DND-41 (cell line): ENCODE measurements at regions not wholly inside any gene's neighbourhood (a gene's known extent, or its start where the extent isn't known, plus 50 kb on each side); places are given as distances from the start of the nearest gene placed in this dataset.

Source experiments
- ATAC-seq: fragments of 200-7000 bp; cut with Tn5 transposase; 3 replicates; pipeline ENCODE4 v1.9.1; 2021; ENCODE audit warnings: low read depth; ENCODE audit not compliant: insufficient read depth
- DNase-seq: peaks from one replicate; pipeline ENCODE4 v3.0.0-alpha.2; 2020
- H2AFZ ChIP-seq: 2 replicates; pipeline ENCODE4 v1.6.0; 2012; ENCODE audit warnings: low read depth, low read length
- H3K27ac ChIP-seq: 2 replicates; pipeline ENCODE4 v1.5.1; 2012; ENCODE audit warnings: low read length, inconsistent platforms
- H3K27me3 ChIP-seq: fragments of 200-600 bp; sonication (generic); 2 replicates; pipeline ENCODE4 v1.6.0; 2012; ENCODE audit warnings: low read length, mild to moderate bottlenecking, inconsistent platforms; ENCODE audit not compliant: insufficient read depth, poor library complexity
- H3K36me3 ChIP-seq: 2 replicates; pipeline ENCODE4 v1.5.1; 2012; ENCODE audit warnings: low read length, inconsistent platforms; ENCODE audit not compliant: insufficient read depth
- H3K4me1 ChIP-seq: 2 replicates; pipeline ENCODE4 v1.5.1; 2012; ENCODE audit warnings: mild to moderate bottlenecking, low read length; ENCODE audit not compliant: insufficient read depth
- H3K4me2 ChIP-seq: 2 replicates; pipeline ENCODE4 v1.6.0; 2012; ENCODE audit warnings: mild to moderate bottlenecking, moderate library complexity, low read length, inconsistent platforms; ENCODE audit not compliant: insufficient read depth
- H3K4me3 ChIP-seq, 2 experiments: fragments of 200-600 bp in 1 of 2; shearing (Covaris generic) in 1 of 2; 2 replicates each; pipeline ENCODE4 v1.5.1; 2012 to 2016; ENCODE audit warnings: inconsistent platforms in 2 of 2, low read length in 2 of 2, mild to moderate bottlenecking in 2 of 2, low read depth in 1 of 2, moderate library complexity in 1 of 2
- H3K79me2 ChIP-seq: 2 replicates; pipeline ENCODE4 v1.6.0; 2012; ENCODE audit warnings: low read length, inconsistent platforms; ENCODE audit not compliant: insufficient read depth
- H3K9ac ChIP-seq: 2 replicates; pipeline ENCODE4 v1.6.0; 2012; ENCODE audit warnings: low read depth, mild to moderate bottlenecking, inconsistent platforms, low read length, moderate library complexity
- H3K9me3 ChIP-seq: 2 replicates; pipeline ENCODE4 v1.5.1; 2012; ENCODE audit warnings: low read length, moderate library complexity, mild to moderate bottlenecking, inconsistent platforms; ENCODE audit not compliant: insufficient read depth, severe bottlenecking
- H4K20me1 ChIP-seq: 2 replicates; pipeline ENCODE4 v1.6.0; 2012; ENCODE audit warnings: low read length; ENCODE audit not compliant: insufficient read depth
- EZH2 ChIP-seq: IDR thresholded peaks from 3 replicates; pipeline ENCODE4 v1.6.1; 2012; ENCODE audit warnings: borderline replicate concordance, low read depth, mild to moderate bottlenecking, moderate library complexity, low read length, inconsistent platforms; ENCODE audit not compliant: severe bottlenecking
- TF ChIP-seq, protein P1 (sequence below): IDR thresholded peaks from 2 replicates; pipeline ENCODE4 v1.5.1; 2012; ENCODE audit warnings: borderline replicate concordance, low read length, moderate library complexity, mild to moderate bottlenecking; ENCODE audit not compliant: poor library complexity, severe bottlenecking; ENCODE audit errors: extremely low read depth

DNA sequence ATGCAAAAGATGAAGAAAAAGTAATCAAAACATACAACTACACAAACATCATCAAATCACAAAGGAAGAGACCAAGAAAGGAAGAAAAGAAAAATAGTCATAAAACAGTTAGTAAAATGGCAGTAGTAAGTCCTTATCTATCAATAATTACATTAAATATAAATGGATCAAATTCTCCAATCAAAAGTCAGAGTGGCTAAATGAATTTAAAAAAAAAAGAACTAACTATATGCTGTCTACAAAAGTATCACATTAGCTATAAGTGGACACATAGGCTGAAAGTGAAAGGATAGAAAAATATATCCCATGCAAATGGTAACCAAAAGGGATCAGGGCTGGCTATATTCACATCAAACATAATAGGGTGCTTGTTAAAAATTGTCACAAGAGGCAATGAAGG, 116.5 kb downstream of the NOL4 start:
- no peaks in the 10 kb centered on the region for H3K79me2 ChIP-seq
- ATAC-seq (no peak), DNase-seq (no peak)
- TF ChIP-seq EZH2, result no peak
- TF ChIP-seq, protein P1, sequence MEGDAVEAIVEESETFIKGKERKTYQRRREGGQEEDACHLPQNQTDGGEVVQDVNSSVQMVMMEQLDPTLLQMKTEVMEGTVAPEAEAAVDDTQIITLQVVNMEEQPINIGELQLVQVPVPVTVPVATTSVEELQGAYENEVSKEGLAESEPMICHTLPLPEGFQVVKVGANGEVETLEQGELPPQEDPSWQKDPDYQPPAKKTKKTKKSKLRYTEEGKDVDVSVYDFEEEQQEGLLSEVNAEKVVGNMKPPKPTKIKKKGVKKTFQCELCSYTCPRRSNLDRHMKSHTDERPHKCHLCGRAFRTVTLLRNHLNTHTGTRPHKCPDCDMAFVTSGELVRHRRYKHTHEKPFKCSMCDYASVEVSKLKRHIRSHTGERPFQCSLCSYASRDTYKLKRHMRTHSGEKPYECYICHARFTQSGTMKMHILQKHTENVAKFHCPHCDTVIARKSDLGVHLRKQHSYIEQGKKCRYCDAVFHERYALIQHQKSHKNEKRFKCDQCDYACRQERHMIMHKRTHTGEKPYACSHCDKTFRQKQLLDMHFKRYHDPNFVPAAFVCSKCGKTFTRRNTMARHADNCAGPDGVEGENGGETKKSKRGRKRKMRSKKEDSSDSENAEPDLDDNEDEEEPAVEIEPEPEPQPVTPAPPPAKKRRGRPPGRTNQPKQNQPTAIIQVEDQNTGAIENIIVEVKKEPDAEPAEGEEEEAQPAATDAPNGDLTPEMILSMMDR, result no peak
- H3K36me3 ChIP-seq, result no peaks in the 10 kb centered on the region
- no peak overlapping the region for H3K4me2 ChIP-seq
- no peak overlapping the region for H3K27ac ChIP-seq
- no peaks in the 10 kb centered on the region for H3K27me3 ChIP-seq
- H3K9ac ChIP-seq, result no peak overlapping the region
- H3K4me1 ChIP-seq, result no peaks in the 10 kb centered on the region
- no peak overlapping the region for H2AFZ ChIP-seq
- peaks cover 8% of the 10 kb centered on the region for H3K9me3 ChIP-seq
- H4K20me1 ChIP-seq, result no peaks in the 10 kb centered on the region
- no peak overlapping the region for H3K4me3 ChIP-seq

DNA sequence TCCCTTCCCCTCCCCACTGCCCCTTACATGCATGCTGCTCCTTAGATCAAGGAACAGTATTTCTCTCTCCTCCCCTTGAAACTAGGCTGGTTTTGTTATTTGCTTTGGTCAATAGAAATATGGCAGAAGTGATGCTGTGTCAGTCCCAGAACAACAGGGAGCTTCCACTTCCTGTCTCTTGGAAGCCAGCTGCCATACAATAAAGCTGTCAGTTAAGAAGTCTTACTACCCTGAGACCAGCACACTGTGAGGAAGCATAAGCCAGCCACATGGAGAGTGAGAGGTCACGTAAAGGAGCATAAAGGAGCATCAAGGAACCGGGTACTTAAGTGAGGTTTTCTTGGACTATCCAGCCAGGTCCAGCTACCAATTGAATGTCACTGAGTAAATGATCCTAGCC, 126.6 kb downstream of the NOL4 start:
- Histone ChIP-seq H3K9me3 (no peaks in the 10 kb centered on the region), H2AFZ (no peak overlapping the region), H3K27me3 (no peaks in the 10 kb centered on the region), H3K4me2 (no peak overlapping the region), H3K4me3 (no peak overlapping the region), H3K9ac (no peak overlapping the region), H4K20me1 (no peaks in the 10 kb centered on the region), H3K36me3 (no peaks in the 10 kb centered on the region), H3K27ac (no peak overlapping the region), H3K79me2 (no peaks in the 10 kb centered on the region), H3K4me1 (no peaks in the 10 kb centered on the region)
- DNase-seq (no peak), ATAC-seq (no peak)
- TF ChIP-seq, protein P1, result no peak

DNA sequence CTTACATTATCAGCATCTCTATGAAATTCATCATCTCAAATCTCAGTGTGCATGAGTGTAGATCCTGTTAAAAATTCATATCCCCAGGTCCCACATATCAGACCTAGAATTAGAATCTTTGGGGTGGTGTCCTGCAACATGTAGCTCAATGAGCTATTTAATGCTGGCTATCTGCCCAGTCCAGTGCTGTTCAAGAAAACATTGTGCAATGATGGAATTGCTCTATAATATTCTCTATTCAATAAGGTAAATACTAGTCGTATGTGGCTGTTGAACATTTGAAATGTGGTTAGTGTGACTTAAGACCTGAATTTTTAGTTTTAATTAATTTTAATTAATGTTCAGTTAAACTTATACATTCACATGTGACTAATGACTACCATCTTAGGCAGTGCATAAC, 127.4 kb downstream of the NOL4 start:
- Histone ChIP-seq H3K9me3 (no peaks in the 10 kb centered on the region), H3K4me2 (no peak overlapping the region), H3K4me3 (no peak overlapping the region), H3K79me2 (no peaks in the 10 kb centered on the region), H3K36me3 (no peaks in the 10 kb centered on the region), H3K9ac (no peak overlapping the region), H2AFZ (no peak overlapping the region), H3K27ac (no peak overlapping the region), H3K4me1 (no peaks in the 10 kb centered on the region), H3K27me3 (no peaks in the 10 kb centered on the region), H4K20me1 (no peaks in the 10 kb centered on the region)
- no peak for DNase-seq
- no peak for ATAC-seq
- TF ChIP-seq, protein P1, result no peak
- TF ChIP-seq EZH2, result no peak

DNA sequence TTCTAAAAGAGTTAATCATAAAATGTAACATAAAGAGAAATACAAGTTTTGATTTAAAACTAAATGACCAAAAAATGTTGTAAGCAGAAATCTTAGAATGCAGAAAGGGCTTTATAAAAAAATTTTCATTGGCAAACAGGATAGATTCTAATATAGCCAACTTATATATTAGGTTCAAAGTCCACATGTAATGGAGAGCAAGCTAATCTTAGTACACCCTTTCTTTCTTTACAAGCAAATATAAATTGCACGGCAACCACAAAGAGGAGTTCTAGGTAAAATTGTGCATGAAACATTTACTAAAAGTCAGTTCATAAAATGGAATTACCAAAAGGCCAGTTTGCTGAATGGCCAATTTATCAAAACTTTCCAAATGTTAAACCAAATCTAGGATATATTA, 130.6 kb downstream of the NOL4 start:
- ATAC-seq (no peak), DNase-seq (no peak)
- Histone ChIP-seq H3K9me3 (no peaks in the 10 kb centered on the region), H3K27ac (no peak overlapping the region), H3K9ac (no peak overlapping the region), H2AFZ (no peak overlapping the region), H3K4me1 (no peaks in the 10 kb centered on the region), H3K79me2 (no peaks in the 10 kb centered on the region), H4K20me1 (no peaks in the 10 kb centered on the region), H3K27me3 (no peaks in the 10 kb centered on the region), H3K4me2 (no peak overlapping the region), H3K36me3 (no peaks in the 10 kb centered on the region), H3K4me3 (no peak overlapping the region)
- TF ChIP-seq, protein P1, result no peak
- no peak for TF ChIP-seq EZH2
